ENCODE measurements at regions not wholly inside any gene's neighbourhood (a gene's known extent, or its start where the extent isn't known, plus 50 kb on each side); places are given as distances from the start of the nearest gene placed in this dataset.
A peak's percentile ranks its signal among the peaks of the same experiment; 100 is the strongest.

DNA sequence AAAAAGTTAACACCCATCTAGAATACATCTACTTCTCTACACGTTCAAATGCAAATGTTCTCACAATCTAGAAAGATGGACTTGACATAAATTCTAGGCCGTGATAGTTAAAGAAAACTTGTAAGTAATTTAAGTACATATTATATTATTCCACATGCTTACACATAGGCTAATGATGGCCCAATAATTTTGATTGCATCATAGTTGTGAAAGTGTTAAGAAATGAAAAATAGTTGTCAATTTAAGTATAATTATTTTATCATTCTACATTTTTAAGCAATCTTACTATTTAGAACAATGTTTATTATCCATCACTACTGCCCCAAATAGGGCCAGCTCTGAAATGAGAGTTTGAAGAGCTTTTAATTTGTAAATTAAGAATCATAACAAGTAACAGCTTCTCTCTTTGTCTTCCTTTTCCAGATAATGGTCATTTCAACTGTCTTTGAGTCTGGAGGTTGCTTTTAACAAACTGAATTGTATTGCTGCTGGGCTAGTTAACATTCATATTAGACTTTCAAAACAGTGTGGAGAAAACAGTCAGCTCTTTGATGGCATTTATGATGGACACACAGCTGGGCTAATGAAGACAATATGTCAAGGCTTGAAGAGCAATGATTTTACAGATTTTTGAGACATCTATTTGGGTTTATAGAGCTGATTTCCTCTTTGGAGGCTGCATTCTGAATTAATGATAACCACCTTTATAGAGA lies 246.1 kb upstream of the KCNH8 start:
- Histone ChIP-seq H3K4me3 (ENCODE audit: low read depth, low read length, poor library complexity, severe bottlenecking) (no peak overlapping the region), H3K36me3 (ENCODE audit: insufficient read depth, low read length) (no peaks in the 10 kb centered on the region), H3K4me2 (ENCODE audit: low read length) (no peak overlapping the region), H3K4me1 (ENCODE audit: insufficient read depth, low read length, poor library complexity, severe bottlenecking) (peaks cover 43% of the 10 kb centered on the region), H3K9me2 (ENCODE audit: insufficient read depth, low read length) (no peaks in the 10 kb centered on the region), H3K9me3 (ENCODE audit: low read length) (no peaks in the 10 kb centered on the region), H4K20me1 (ENCODE audit: insufficient read depth, low read length) (no peaks in the 10 kb centered on the region), H3K27ac (ENCODE audit: low read depth, low read length, poor library complexity, severe bottlenecking) (no peak overlapping the region), H3K79me2 (ENCODE audit: insufficient read depth, low read depth, low read length) (no peaks in the 10 kb centered on the region), H2AFZ (ENCODE audit: low read length) (peak overlapping the region; percentile 41; the same call in 1 of the 2 replicates)
- no TSS peak for BruUV-seq (replicated peaks)
- DNase-seq (ENCODE audit: low spot score), result no peak
- POLR2A ChIA-PET, result interaction anchor here (1.2 to 2.7 kb wide), 4 partner anchors 11 to 71 kb away, joined by 3 to 10 read pairs (median 6); no protein-coding TSS in a partner anchor
- CTCF ChIA-PET (ENCODE audit: unreplicated experiment), result no interaction called here
- intact Hi-C loops (cut with micrococcal nuclease; ENCODE audit: unreplicated experiment), result no loop called here
- TF ChIP-seq, protein P1, sequence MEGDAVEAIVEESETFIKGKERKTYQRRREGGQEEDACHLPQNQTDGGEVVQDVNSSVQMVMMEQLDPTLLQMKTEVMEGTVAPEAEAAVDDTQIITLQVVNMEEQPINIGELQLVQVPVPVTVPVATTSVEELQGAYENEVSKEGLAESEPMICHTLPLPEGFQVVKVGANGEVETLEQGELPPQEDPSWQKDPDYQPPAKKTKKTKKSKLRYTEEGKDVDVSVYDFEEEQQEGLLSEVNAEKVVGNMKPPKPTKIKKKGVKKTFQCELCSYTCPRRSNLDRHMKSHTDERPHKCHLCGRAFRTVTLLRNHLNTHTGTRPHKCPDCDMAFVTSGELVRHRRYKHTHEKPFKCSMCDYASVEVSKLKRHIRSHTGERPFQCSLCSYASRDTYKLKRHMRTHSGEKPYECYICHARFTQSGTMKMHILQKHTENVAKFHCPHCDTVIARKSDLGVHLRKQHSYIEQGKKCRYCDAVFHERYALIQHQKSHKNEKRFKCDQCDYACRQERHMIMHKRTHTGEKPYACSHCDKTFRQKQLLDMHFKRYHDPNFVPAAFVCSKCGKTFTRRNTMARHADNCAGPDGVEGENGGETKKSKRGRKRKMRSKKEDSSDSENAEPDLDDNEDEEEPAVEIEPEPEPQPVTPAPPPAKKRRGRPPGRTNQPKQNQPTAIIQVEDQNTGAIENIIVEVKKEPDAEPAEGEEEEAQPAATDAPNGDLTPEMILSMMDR (conservative IDR thresholded peaks at IDR 0.05; ENCODE audit: low read length), result no peak
- no peak for TF ChIP-seq EZH2phosphoT487 (IDR thresholded peaks at IDR 0.05; ENCODE audit: borderline replicate concordance, low read depth, low read length)

DNA sequence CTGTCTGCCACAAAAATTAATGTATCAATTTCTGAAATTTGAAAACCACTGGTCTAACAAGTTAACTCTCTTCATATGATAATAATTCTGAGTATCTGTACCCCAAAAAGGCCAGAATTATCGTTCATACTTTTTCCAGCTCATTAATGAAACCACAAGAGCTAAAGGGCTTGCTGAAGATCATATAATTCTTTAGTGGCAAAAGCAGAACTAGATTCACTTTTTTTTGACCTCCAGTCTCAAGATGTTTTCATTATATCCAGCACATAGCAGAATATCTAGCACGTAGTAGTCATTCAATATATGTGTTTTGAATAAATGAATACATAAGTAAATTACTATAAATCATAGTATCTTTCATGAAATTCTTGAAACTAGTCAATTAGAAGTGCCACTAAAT lies 246.7 kb upstream of the KCNH8 start:
- TF ChIP-seq, protein P1 (conservative IDR thresholded peaks at IDR 0.05; ENCODE audit: low read length), result no peak
- no peak for TF ChIP-seq EZH2phosphoT487 (IDR thresholded peaks at IDR 0.05; ENCODE audit: borderline replicate concordance, low read depth, low read length)
- no peaks in the 10 kb centered on the region for H4K20me1 ChIP-seq (ENCODE audit: insufficient read depth, low read length)
- H3K4me3 ChIP-seq (ENCODE audit: low read depth, low read length, poor library complexity, severe bottlenecking), result peak overlapping the region; percentile 34
- ChIA-PET POLR2A (interaction anchor here (1.2 to 2.7 kb wide), 5 partner anchors 11 to 20 kb away, joined by 3 to 10 read pairs (median 6); no protein-coding TSS in a partner anchor), CTCF (ENCODE audit: unreplicated experiment) (no interaction called here)
- H3K9me2 ChIP-seq (ENCODE audit: insufficient read depth, low read length), result no peaks in the 10 kb centered on the region
- no peaks in the 10 kb centered on the region for H3K36me3 ChIP-seq (ENCODE audit: insufficient read depth, low read length)
- peak overlapping the region; percentile 42 for H3K27ac ChIP-seq (ENCODE audit: low read depth, low read length, poor library complexity, severe bottlenecking)
- H3K4me2 ChIP-seq (ENCODE audit: low read length), result peak overlapping the region; percentile 64
- intact Hi-C loops (cut with micrococcal nuclease; ENCODE audit: unreplicated experiment), result no loop called here
- H2AFZ ChIP-seq (ENCODE audit: low read length), result peak overlapping the region; percentile 78; the same call in 1 of the 2 replicates
- no TSS peak for BruUV-seq (replicated peaks)
- no peaks in the 10 kb centered on the region for H3K79me2 ChIP-seq (ENCODE audit: insufficient read depth, low read depth, low read length)
- no peaks in the 10 kb centered on the region for H3K9me3 ChIP-seq (ENCODE audit: low read length)
- H3K4me1 ChIP-seq (ENCODE audit: insufficient read depth, low read length, poor library complexity, severe bottlenecking), result peaks cover 43% of the 10 kb centered on the region
- DNase-seq (ENCODE audit: low spot score), result peak; percentile 28

DNA sequence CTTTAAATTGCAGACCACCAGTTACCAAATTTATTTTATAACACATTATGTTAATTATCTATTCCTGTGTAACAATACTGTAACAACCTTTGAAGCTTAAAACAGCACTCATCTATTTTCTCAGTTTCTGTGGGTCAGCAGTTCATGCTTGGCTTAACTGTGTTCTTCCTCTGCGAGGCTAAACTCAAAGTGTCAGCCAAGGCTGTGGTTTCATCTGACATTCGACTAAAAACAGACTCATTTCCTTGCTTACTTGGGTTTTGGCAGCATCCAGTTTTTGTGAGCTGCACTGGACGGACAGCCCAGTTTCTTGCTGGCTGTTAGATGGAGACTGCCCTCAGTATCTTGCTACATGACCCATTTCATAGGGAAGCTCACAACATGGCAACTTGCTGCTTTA lies 247.3 kb upstream of the KCNH8 start:
- no peaks in the 10 kb centered on the region for H4K20me1 ChIP-seq (ENCODE audit: insufficient read depth, low read length)
- no peaks in the 10 kb centered on the region for H3K9me2 ChIP-seq (ENCODE audit: insufficient read depth, low read length)
- no peaks in the 10 kb centered on the region for H3K9me3 ChIP-seq (ENCODE audit: low read length)
- no peaks in the 10 kb centered on the region for H3K36me3 ChIP-seq (ENCODE audit: insufficient read depth, low read length)
- peaks cover 45% of the 10 kb centered on the region for H3K4me1 ChIP-seq (ENCODE audit: insufficient read depth, low read length, poor library complexity, severe bottlenecking)
- peak overlapping the region; percentile 42 for H3K27ac ChIP-seq (ENCODE audit: low read depth, low read length, poor library complexity, severe bottlenecking)
- intact Hi-C loops (cut with micrococcal nuclease; ENCODE audit: unreplicated experiment), result no loop called here
- peak; percentile 77 for DNase-seq (ENCODE audit: low spot score)
- H2AFZ ChIP-seq (ENCODE audit: low read length), result peak overlapping the region; percentile 78; the same call in 1 of the 2 replicates
- H3K4me2 ChIP-seq (ENCODE audit: low read length), result peak overlapping the region; percentile 64
- ChIA-PET CTCF (ENCODE audit: unreplicated experiment) (no interaction called here), POLR2A (interaction anchor here (1.5 to 2.1 kb wide), 3 partner anchors 10 to 16 kb away, joined by 5 to 8 read pairs (median 6); no protein-coding TSS in a partner anchor)
- TF ChIP-seq EZH2phosphoT487 (IDR thresholded peaks at IDR 0.05; ENCODE audit: borderline replicate concordance, low read depth, low read length), result no peak
- TF ChIP-seq, protein P1 (conservative IDR thresholded peaks at IDR 0.05; ENCODE audit: low read length), result no peak
- BruUV-seq (replicated peaks), result no TSS peak
- H3K79me2 ChIP-seq (ENCODE audit: insufficient read depth, low read depth, low read length), result no peaks in the 10 kb centered on the region
- H3K4me3 ChIP-seq (ENCODE audit: low read depth, low read length, poor library complexity, severe bottlenecking), result peak overlapping the region; percentile 34

All from OCI-LY7 (cell line).